HG02943 (cell line): ENCODE measurements at regions not wholly inside any gene's neighbourhood (a gene's known extent, or its start where the extent isn't known, plus 50 kb on each side); places are given as distances from the start of the nearest gene placed in this dataset.

Experiments
- ATAC-seq: cut with Tn5 transposase; IDR thresholded peaks from one replicate; pipeline ENCODE4 v1.9.1; 2021; ENCODE audit warnings: mild to moderate bottlenecking, low read depth, moderate library complexity; ENCODE audit not compliant: unreplicated experiment

- ATAC-seq: no peak
Observed at GRCh38 chr7:131003634-131004033, 269.6 kb upstream of the KLF14 start.

- ATAC-seq: no peak
Observed at GRCh38 chr7:131004371-131004770, 270.4 kb upstream of the KLF14 start.

GRCh38 chr7:131007439-131008330 lies 273.7 kb upstream of the KLF14 start:
- peak; percentile 62 for ATAC-seq

- no peak for ATAC-seq
Observed at GRCh38 chr7:131008840-131009711, 275.1 kb upstream of the KLF14 start.

GRCh38 chr7:131010029-131010716 lies 276.2 kb upstream of the KLF14 start:
- no peak for ATAC-seq

GRCh38 chr7:131010717-131011431 lies 276.9 kb upstream of the KLF14 start:
- ATAC-seq: no peak

GRCh38 chr7:131011432-131011742 lies 277.4 kb upstream of the KLF14 start:
- ATAC-seq: no peak

GRCh38 chr7:131011976-131012375 lies 278.0 kb upstream of the KLF14 start:
- no peak for ATAC-seq

- no peak for ATAC-seq
Observed at GRCh38 chr7:131012477-131013031, 278.5 kb upstream of the KLF14 start.

GRCh38 chr7:131013716-131014115 lies 279.7 kb upstream of the KLF14 start:
- ATAC-seq: no peak

- ATAC-seq: no peak
Observed at GRCh38 chr7:131014906-131015656, 281.1 kb upstream of the KLF14 start.

- ATAC-seq: no peak
Observed at GRCh38 chr7:131015657-131015958, 281.6 kb upstream of the KLF14 start.

- no peak for ATAC-seq
Observed at GRCh38 chr7:131016230-131016629, 282.2 kb upstream of the KLF14 start.

GRCh38 chr7:131019351-131019750 lies 285.3 kb upstream of the KLF14 start:
- ATAC-seq: no peak

- no peak for ATAC-seq
Observed at GRCh38 chr7:131020759-131021261, 286.8 kb upstream of the KLF14 start.

GRCh38 chr7:131021460-131021859 lies 287.5 kb upstream of the KLF14 start:
- ATAC-seq: no peak

GRCh38 chr7:131021902-131022301 lies 287.9 kb upstream of the KLF14 start:
- ATAC-seq: no peak

GRCh38 chr7:131026297-131027000 lies 292.4 kb upstream of the KLF14 start:
- no peak for ATAC-seq

- ATAC-seq: no peak
Observed at GRCh38 chr7:131027287-131027773, 293.3 kb upstream of the KLF14 start.
